Ovary (tissue), 7 donors: ENCODE measurements at regions not wholly inside any gene's neighbourhood (a gene's known extent, or its start where the extent isn't known, plus 50 kb on each side); places are given as distances from the start of the nearest gene placed in this dataset.

Experiments used
- DNase-seq, 5 donors: peaks; one replicate each; pipeline ENCODE4 v3.0.0-alpha.2; 2019 to 2020
- H3K27ac ChIP-seq, 2 donors: fragments of 200-600 bp; one replicate each; pipeline versions ENCODE4 v1.5.1 to v1.8.0; 2019 to 2022
- H3K27me3 ChIP-seq: fragments of 200-600 bp; one replicate; pipeline ENCODE4 v1.8.0; 2022
- H3K36me3 ChIP-seq: fragments of 200-600 bp; sonication (generic); one replicate; pipeline ENCODE4 v1.5.1; 2019
- H3K4me1 ChIP-seq: one replicate; pipeline ENCODE4 v1.8.1; 2013; ENCODE audit warnings: mild to moderate bottlenecking, moderate library complexity; ENCODE audit not compliant: insufficient read depth
- H3K4me3 ChIP-seq: fragments of 200-600 bp; sonication (generic); one replicate; pipeline ENCODE4 v1.5.1; 2017
- H3K9me3 ChIP-seq, 2 donors: fragments of 200-600 bp in 1 of 2; sonication (generic) in 1 of 2; one replicate each; pipeline versions ENCODE4 v1.5.1 to v1.8.1; 2013 to 2019; ENCODE audit warnings: mild to moderate bottlenecking in 1 of 2, moderate library complexity in 1 of 2
- EP300 ChIP-seq: sonication (generic); formaldehyde crosslinking; IDR thresholded peaks from one replicate; pipeline ENCODE4 v1.6.1; 2017; ENCODE audit warnings: antibody characterized with exemption
- POLR2A ChIP-seq: fragments of 450-650 bp; IDR thresholded peaks from one replicate; pipeline ENCODE4 v1.6.1; 2017; ENCODE audit warnings: antibody characterized with exemption, mild to moderate bottlenecking, moderate library complexity
- WGBS, 3 donors: extraction: QIAGEN DNeasy Blood & Tissue Kit in 1 of 3; methylation state at CpG; one replicate each; pipeline versions ENCODE4 v1.1.5 to v1.1.7; 2013 to 2017; 5-methylcytosine and 5-hydroxymethylcytosine counted together
- intact Hi-C, 4 donors: fragments of 100-400 bp; cut with DNase I; formaldehyde crosslinking; loops; one replicate each; pipeline versions ENCODE4 v1.11.0 to v1.15.1; 2022 to 2023
- TF ChIP-seq, protein P1 (sequence below), 3 donors: fragments of 450-650 bp in 2 of 3; fragments of 200-600 bp in 1 of 3; IDR thresholded peaks; one replicate each; pipeline versions ENCODE4 v1.5.1 to v1.8.0; 2016 to 2022; ENCODE audit warnings: antibody characterized with exemption in 3 of 3, mild to moderate bottlenecking in 1 of 3
- donor health status: DM: no; HTN: no; CAD: no; lungs with moderate emphysema.
- donor health status: DM: no; HTN: no; CAD: no.
- donor health status: Bipolar disorder and iron deficiency.
- donor health status: DM: no; HTN: no; CAD: no.
- donor health status: DM: yes; HTN: yes; CAD: no.

DNA sequence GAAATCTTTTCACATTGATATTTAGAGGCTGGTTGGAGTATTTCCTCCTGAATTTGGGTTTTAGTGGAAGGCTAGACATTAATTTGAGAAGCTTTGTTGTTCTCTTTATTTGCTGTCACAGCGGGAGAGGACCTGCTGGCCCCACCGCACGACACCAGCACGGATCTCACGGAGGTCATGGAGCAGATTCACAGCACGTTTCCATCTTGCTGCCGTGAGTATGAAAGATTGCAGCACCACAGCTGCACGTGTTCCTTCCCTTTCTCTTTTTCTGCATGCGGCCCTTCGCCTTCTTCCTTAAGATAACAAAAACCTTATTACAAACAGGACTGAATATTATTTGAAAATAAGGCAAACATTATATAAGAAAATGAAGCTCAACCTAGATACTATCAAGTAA, 555.5 kb downstream of the UTRN start:
- no peak for TF ChIP-seq POLR2A
- TF ChIP-seq, protein P1, sequence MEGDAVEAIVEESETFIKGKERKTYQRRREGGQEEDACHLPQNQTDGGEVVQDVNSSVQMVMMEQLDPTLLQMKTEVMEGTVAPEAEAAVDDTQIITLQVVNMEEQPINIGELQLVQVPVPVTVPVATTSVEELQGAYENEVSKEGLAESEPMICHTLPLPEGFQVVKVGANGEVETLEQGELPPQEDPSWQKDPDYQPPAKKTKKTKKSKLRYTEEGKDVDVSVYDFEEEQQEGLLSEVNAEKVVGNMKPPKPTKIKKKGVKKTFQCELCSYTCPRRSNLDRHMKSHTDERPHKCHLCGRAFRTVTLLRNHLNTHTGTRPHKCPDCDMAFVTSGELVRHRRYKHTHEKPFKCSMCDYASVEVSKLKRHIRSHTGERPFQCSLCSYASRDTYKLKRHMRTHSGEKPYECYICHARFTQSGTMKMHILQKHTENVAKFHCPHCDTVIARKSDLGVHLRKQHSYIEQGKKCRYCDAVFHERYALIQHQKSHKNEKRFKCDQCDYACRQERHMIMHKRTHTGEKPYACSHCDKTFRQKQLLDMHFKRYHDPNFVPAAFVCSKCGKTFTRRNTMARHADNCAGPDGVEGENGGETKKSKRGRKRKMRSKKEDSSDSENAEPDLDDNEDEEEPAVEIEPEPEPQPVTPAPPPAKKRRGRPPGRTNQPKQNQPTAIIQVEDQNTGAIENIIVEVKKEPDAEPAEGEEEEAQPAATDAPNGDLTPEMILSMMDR (IDR thresholded peaks at IDR 0.05), result no peak
- no peak for TF ChIP-seq EP300
- intact Hi-C loops, result no loop called here
- no peaks in the 10 kb centered on the region for H3K36me3 ChIP-seq
- H3K9me3 ChIP-seq, result no peaks in the 10 kb centered on the region
- DNase-seq, result no peak
- no peak overlapping the region for H3K4me3 ChIP-seq
- WGBS, 3 donors, result 83 to 96% (median 91%) methylated on average over 10 of the region's 10 CpGs
- no peaks in the 10 kb centered on the region for H3K4me1 ChIP-seq
- H3K27ac ChIP-seq, result no peak overlapping the region
- no peaks in the 10 kb centered on the region for H3K27me3 ChIP-seq

DNA sequence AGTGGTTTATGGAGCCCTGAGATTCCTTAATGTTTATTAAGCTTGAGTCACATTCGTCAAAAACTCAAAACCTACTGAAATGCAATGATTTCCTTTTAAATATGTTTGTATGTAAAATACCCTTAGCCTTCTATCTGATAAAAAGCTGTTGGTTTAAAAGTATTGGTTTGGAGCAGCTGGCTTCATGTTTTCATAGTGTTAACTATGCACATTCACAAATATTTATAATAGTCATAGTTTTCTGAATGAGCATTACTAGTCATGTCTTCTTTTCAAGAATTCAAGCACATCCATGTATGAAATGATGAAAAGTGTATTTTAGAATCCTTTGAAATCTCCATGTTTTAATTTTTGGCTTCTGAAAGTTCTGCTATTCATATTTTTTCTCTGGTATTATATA, 558.6 kb downstream of the UTRN start:
- intact Hi-C loops, result no loop called here
- TF ChIP-seq POLR2A, result no peak
- TF ChIP-seq, protein P1 (IDR thresholded peaks at IDR 0.05), result no peak
- no peak for TF ChIP-seq EP300
- Histone ChIP-seq H3K36me3 (no peaks in the 10 kb centered on the region), H3K27ac (no peak overlapping the region), H3K27me3 (no peaks in the 10 kb centered on the region), H3K4me1 (no peaks in the 10 kb centered on the region), H3K9me3 (no peaks in the 10 kb centered on the region), H3K4me3 (no peak overlapping the region)
- WGBS, 3 donors, result 47 to 92% (median 73%) methylated on average over 1 of the region's 1 CpG
- no peak for DNase-seq

DNA sequence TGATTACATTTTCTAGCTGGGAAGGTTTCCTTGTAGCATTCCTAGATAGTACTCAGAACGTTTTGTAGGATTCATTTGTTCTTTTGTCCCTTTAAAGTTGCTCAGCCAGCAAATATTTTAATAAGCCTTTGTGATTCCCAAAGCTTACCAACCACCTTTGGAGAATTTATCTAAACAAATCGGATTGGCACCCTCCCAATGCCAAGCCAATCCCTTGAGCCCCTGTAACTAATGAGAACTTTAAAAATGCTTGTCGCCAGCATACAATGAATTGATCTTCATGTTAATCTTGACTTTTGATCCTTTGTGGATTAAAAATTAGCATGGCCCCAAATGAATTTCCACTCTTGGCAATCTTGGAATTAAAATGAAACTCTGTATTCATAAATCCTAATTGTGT, 559.5 kb downstream of the UTRN start:
- Histone ChIP-seq H3K4me1 (no peaks in the 10 kb centered on the region), H3K27ac (no peak overlapping the region), H3K27me3 (no peaks in the 10 kb centered on the region), H3K4me3 (no peak overlapping the region), H3K9me3 (no peaks in the 10 kb centered on the region), H3K36me3 (no peaks in the 10 kb centered on the region)
- TF ChIP-seq, protein P1 (IDR thresholded peaks at IDR 0.05), result no peak
- TF ChIP-seq EP300 (no peak), POLR2A (no peak)
- intact Hi-C loops, result no loop called here
- 73 to 77% (median 75%) methylated on average over 3 of the region's 3 CpGs for WGBS, 3 donors
- DNase-seq, result no peak

DNA sequence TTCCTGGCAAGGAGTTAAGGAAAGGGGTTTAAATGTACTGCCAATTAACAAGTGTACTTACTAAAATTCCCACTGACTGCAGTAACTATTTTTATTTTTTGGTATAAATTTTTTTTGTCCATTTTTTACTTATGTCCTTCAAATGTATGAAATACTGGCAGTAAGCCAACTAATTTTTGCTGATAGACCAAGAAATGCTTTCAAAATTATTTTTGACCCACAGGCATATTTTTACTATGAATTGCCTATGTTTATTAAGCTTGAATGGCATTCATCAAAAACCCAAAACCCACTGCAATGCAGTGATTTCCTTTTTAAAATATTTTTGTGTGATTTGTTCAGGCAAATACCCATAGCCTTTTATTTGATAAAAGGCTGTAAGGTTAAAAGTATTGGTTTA, 560.1 kb downstream of the UTRN start:
- no peak for DNase-seq
- no peaks in the 10 kb centered on the region for H3K36me3 ChIP-seq
- H3K4me1 ChIP-seq, result no peaks in the 10 kb centered on the region
- H3K27ac ChIP-seq, result no peak overlapping the region
- TF ChIP-seq POLR2A (no peak), EP300 (no peak)
- TF ChIP-seq, protein P1 (IDR thresholded peaks at IDR 0.05), result no peak
- intact Hi-C loops, result no loop called here
- no peaks in the 10 kb centered on the region for H3K9me3 ChIP-seq
- no peak overlapping the region for H3K4me3 ChIP-seq
- no peaks in the 10 kb centered on the region for H3K27me3 ChIP-seq

DNA sequence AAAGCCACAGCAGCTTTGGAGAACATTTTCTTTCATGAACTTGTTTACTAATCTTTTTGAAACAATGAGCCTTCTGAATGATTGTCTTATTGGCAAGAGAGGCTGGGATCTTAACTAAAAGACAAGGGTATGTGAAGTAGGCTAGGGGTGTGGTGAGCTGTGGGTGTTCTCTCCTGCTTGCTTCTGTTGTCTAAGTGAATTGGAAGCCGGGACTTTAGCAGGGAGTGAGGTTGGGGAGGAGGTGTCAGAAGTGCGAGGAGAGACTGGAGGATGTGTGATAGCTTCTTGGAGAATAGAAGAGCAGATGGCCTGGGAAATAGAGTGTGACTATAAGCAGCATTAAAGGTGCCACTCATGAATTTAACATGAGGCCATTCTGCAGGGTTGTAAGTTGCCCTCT, 562.8 kb downstream of the UTRN start:
- no peak overlapping the region for H3K4me3 ChIP-seq
- intact Hi-C loops, result no loop called here
- no peak overlapping the region for H3K27ac ChIP-seq
- TF ChIP-seq EP300 (no peak), POLR2A (no peak)
- no peaks in the 10 kb centered on the region for H3K36me3 ChIP-seq
- H3K4me1 ChIP-seq, result no peaks in the 10 kb centered on the region
- H3K27me3 ChIP-seq, result no peaks in the 10 kb centered on the region
- no peak for DNase-seq
- 79 to 87% (median 83%) methylated on average over 2 of the region's 2 CpGs for WGBS, 3 donors
- no peaks in the 10 kb centered on the region for H3K9me3 ChIP-seq
